ENCODE measurements at regions not wholly inside any gene's neighbourhood (a gene's known extent, or its start where the extent isn't known, plus 50 kb on each side); places are given as distances from the start of the nearest gene placed in this dataset.

GRCh38 chr22:27314276-27314807 lies 487.2 kb downstream of the MN1 start:
- in situ Hi-C loops (cut with HindIII; ENCODE audit: low sequenced_read_pairs) = loop anchor here (25.0 kb wide), 1 partner anchor 277 kb away; no protein-coding TSS in a partner anchor

DNA sequence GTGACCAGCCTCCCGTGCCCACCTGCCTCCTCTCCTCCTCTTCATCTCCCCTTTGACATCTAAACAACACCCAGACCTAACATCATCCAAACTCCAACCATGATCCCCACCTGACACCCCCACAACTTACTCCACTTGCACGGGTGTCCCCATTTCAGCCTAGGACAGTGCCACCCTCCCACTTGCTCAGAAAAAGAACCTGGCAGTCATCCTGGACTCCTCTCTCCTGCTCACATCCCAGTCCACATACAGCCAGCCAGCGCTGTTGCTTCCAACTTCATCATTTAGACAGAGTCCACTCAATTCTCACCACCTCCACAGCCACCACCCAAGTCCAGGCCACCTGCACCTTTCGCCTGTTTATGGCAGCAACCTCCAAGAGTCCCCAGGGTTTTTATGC lies 485.7 kb downstream of the MN1 start:
- in situ Hi-C loops (cut with HindIII; ENCODE audit: low sequenced_read_pairs) = loop anchor here (25.0 kb wide), 1 partner anchor 279 kb away; no protein-coding TSS in a partner anchor

DNA sequence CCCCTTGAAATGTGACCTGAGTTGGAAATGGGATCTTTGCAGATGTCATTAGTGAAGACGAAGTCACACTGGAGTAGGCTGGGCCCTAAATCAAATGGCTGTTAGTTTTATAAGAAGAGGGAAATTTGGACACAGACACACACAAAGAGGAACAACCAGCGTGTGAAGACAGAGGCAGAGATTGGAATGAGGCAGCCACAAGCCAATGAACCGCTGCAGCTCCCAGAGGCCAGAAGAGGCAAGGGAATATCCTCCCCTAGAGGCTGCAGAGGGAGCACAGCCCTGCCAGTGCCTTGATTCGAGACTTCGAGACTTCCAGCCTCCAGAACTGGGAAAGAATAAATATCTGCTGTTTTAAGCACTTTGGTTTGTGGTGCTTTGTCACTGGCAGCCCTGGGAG lies 484.5 kb downstream of the MN1 start:
- in situ Hi-C loops (cut with HindIII; ENCODE audit: low sequenced_read_pairs) = loop anchor here (25.0 kb wide), 1 partner anchor 280 kb away; no protein-coding TSS in a partner anchor

DNA sequence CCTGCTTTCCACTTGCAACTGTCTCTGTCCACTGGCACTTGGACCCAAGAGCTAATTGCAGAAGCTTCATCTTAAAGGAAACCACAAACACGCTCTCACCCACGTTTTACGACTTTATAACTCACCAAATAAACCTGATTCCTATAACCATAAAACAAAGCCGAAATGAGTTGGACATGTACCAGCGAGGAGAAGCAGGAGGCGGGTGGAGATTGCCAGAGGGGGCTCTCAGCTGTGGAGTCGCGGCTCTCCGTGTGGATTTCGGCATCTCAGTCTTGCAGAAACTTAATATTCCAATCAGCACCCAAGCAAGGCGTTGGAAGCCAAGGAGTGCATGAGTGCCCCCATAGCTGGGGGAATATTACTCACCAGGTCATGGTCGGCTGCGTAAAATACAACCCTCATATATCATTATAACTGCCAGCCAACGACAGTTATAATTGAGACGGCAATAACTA lies 483.6 kb downstream of the MN1 start:
- in situ Hi-C loops (cut with HindIII; ENCODE audit: low sequenced_read_pairs) = loop anchor here (25.0 kb wide), 1 partner anchor 281 kb away; no protein-coding TSS in a partner anchor

DNA sequence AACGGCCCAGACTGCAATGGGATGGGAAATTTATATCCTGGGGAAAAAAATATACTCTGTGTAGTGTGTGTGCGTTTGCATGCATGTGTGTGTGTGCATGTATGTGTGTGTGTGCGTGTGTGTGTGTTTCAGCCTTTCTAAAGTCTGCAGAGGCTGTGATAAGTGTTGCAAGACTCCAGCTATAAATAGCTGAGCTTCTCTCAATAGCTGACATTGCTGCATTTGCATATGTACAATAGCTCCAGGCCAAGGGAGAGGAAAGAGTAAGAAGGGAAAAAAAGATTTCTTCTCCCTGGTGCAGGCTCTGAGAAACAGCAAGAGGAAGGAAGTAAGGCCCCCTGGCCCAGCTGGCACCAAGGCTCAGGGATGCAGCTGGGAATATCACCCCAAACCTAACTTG lies 483.0 kb downstream of the MN1 start:
- in situ Hi-C loops (cut with HindIII; ENCODE audit: low sequenced_read_pairs) = loop anchor here (25.0 kb wide), 1 partner anchor 281 kb away; no protein-coding TSS in a partner anchor

DNA sequence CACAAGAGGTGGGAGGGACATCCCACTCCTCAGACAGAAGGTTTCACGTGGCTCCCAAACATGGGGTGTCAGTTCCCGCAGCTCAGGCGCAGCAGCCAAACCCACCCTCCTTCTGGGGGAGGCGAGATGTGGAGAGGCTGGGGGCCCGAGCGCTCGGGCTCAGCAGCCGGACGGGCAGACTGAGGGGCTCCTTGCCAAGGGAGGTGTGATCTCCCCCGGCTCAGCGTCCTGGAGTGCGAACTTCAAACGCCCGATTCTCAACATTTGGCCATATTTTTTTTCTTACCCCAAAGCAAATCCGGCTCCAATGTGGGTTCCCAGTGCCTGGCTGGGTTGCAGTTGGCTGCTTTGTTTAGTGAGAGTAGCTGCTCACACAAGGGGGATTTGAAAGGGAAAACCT lies 477.9 kb downstream of the MN1 start:
- in situ Hi-C loops (cut with HindIII; ENCODE audit: low sequenced_read_pairs) = loop anchor here (25.0 kb wide), 1 partner anchor 286 kb away; no protein-coding TSS in a partner anchor

- in situ Hi-C loops (cut with HindIII; ENCODE audit: low sequenced_read_pairs) = loop anchor here (25.0 kb wide), 1 partner anchor 288 kb away; no protein-coding TSS in a partner anchor
Observed at GRCh38 chr22:27324908-27325307, 476.6 kb downstream of the MN1 start.

DNA sequence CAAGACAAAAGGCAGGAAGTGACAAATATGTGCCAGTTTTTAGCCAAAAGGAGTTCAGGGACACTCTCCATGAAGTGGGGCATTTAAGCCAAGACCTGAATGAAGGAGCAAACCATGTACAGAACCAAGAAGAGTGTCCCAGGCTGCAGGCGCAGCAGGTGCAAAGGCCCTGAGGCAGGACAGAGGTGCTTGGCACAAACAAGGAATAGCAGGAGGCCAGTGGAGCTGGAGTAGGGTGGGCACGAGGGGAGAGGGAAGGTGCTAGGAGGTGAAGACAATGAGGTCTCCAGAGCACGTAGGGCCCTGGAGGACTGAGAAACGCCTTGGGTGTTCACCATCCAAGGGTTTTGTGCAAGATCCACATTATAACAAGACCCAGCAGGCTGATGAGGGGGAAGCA lies 474.1 kb downstream of the MN1 start:
- in situ Hi-C loops (cut with HindIII; ENCODE audit: low sequenced_read_pairs) = no loop called here

GRCh38 chr22:27327981-27328721 lies 473.4 kb downstream of the MN1 start:
- in situ Hi-C loops (cut with HindIII; ENCODE audit: low sequenced_read_pairs) = no loop called here

- in situ Hi-C loops (cut with HindIII; ENCODE audit: low sequenced_read_pairs) = no loop called here
Observed at GRCh38 chr22:27329131-27329850, 472.3 kb downstream of the MN1 start.

DNA sequence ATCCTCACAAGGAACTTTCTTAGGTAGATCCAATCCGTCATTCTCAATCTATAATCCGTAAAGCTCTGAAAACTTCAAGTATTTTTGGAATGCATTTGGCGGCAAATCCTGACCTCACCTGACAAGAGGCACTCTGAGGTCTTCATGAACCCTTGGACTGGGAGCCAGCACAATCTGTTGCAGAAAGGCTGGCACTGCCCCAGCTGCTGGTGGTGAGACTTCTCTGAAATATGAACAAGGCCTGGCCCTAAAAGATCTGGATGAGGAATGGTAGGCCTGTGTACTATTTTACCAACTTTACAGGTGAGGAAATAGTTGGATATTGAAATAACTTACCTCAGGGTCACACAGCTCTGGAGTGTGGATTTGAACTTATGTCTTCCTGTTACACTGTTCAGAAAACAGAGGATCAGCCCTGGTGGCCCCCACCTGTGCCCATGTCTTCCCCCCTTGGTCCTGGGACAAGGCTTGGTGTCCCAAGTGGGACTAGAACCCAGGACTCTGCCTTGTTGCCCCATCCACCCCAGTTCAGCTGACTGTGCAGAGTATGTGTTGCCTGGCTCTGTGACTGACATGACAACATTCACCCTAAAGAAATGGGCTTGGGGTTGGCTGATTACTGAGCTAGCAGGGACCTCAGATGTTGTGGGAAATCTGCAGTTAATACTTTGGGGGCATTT lies 471.4 kb downstream of the MN1 start:
- in situ Hi-C loops (cut with HindIII; ENCODE audit: low sequenced_read_pairs) = no loop called here

DNA sequence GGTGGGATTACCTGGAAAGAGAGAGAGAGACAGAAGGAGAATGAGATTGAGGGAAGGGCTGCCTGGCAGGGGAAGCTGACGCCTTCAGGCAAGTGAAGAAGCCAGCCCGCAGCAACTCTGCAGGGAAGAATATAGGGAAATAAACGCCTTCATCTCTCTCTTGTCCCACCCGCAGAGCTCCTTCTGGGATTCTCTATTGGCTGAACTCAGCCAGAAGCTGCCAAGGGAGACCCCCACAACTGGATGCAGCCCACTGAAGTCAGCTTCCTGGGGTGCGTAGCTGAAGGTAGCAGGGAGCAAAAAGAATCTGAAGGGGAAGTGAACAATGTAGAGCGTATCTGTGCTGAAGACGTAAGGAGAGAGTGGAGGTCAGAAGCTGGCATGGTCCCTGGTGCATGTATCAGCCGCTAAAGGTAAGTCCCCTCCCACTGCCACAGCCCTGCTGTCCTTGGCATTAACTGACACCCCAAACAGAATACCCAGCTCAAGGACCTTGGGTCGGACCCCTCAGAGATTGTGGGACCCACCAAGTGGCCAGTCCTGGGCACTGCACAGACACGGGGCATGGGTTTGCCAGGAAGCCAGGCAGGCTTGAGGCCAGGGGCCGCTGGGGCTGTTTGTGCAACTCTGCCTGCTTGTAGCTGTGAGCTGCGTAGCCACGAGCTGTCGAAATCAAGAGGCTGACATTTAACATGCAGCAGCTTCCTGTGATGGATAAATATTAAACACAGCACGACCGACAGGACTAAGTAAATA lies 469.9 kb downstream of the MN1 start:
- in situ Hi-C loops (cut with HindIII; ENCODE audit: low sequenced_read_pairs) = no loop called here

- in situ Hi-C loops (cut with HindIII; ENCODE audit: low sequenced_read_pairs) = no loop called here
Observed at GRCh38 chr22:27335102-27335660, 466.4 kb downstream of the MN1 start.

GRCh38 chr22:27336151-27337090 lies 465.1 kb downstream of the MN1 start:
- in situ Hi-C loops (cut with HindIII; ENCODE audit: low sequenced_read_pairs) = no loop called here

DNA sequence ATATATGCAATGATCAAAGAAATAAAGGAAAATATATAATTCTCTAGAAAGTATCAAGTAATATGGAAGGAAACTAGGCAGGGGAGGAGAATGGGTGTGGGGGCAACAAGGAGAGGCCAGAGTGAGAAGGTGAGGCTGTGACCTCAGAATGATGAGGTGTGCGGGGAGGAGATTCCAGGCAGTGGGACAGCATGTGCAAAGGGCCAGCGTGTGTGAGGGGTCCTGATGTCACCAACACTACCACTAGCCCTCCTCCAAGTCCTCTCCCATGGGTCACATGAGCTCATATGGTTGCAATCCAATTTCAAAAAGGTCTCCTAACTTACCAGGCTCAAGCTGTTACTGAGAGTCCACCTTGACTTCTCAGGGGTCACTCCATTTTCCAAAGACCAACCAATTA lies 463.9 kb downstream of the MN1 start:
- in situ Hi-C loops (cut with HindIII; ENCODE audit: low sequenced_read_pairs) = no loop called here

DNA sequence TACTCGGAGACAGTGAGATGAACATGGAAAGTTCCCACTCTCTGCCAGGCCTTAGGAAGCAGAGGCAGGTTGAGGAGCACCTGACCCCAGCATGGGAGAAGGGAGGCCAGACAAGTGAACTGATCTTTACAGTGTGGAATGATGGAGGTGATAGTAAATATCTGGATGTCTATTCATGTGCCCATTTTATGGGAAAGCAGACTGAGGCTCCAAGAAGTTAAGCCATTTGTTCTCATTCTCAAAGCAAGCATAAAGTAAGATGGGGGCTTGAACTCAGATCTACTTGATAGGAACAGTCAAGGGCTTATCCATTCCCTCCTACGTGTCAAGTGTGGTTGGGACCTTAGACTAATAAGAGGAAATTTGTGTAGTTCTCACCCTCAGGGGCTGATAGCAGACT lies 461.5 kb downstream of the MN1 start:
- in situ Hi-C loops (cut with HindIII; ENCODE audit: low sequenced_read_pairs) = loop anchor here (10.0 kb wide), 2 partner anchors 65 to 455 kb away; no protein-coding TSS in a partner anchor

DNA sequence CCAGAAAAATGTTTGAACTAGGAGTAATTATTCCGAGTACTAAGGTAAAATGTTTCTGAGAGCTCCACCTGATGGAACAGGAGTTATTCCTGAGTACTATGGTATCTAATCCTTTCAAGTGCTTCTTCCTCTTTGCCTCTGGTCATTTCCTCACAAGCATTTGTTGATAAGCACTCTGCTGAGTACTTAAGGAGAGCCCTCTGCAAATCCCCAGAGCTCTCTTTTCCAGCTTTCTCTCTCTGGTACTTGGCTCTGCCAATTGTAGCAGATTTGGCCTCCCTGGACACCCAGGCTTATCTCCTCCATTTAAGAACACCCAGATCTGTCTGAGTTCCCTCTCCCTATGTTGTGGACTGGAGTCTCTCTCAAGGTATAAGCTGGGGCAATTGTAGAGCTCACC lies 457.0 kb downstream of the MN1 start:
- in situ Hi-C loops (cut with HindIII; ENCODE audit: low sequenced_read_pairs) = loop anchor here (10.0 kb wide), 2 partner anchors 60 to 460 kb away; no protein-coding TSS in a partner anchor

- in situ Hi-C loops (cut with HindIII; ENCODE audit: low sequenced_read_pairs) = loop anchor here (10.0 kb wide), 2 partner anchors 59 to 461 kb away; no protein-coding TSS in a partner anchor
Observed at GRCh38 chr22:27345691-27346090, 455.9 kb downstream of the MN1 start.

- in situ Hi-C loops (cut with HindIII; ENCODE audit: low sequenced_read_pairs) = loop anchor here (10.0 kb wide), 2 partner anchors 57 to 463 kb away; no protein-coding TSS in a partner anchor
Observed at GRCh38 chr22:27347951-27348350, 453.6 kb downstream of the MN1 start.
